Neural progenitor cell (in vitro differentiated cells): ENCODE measurements at regions not wholly inside any gene's neighbourhood (a gene's known extent, or its start where the extent isn't known, plus 50 kb on each side); places are given as distances from the start of the nearest gene placed in this dataset.

Experiments
- CTCF ChIP-seq: fragments of 200-600 bp; sonication (generic); IDR thresholded peaks from 2 replicates; pipeline ENCODE4 v1.5.1; 2017; ENCODE audit warnings: antibody characterized with exemption, mild to moderate bottlenecking
- EZH2 ChIP-seq: fragments of 200-600 bp; sonication (generic); IDR thresholded peaks from 2 replicates; pipeline ENCODE4 v1.6.1; 2017; ENCODE audit warnings: antibody characterized with exemption, mild to moderate bottlenecking, moderate library complexity

DNA sequence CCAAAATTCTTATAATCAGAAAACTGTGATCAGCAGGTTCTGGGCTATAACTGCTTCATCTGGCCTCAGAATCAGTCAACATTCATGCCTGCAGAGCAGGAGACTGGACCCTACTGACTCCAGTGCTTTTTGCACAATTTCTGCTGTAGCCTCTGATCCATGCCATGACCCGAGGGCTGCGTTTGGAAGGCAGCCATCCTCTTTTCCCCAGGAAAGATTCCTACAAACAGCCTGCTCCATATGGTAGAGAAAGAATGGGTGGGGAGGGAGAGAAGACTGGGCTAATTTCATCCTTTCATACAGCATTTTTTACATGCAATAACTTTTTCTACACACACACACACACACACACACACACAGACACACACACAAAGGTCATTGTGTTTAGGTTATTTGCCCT, 133.0 kb upstream of the MMADHC start:
- TF ChIP-seq CTCF (no peak), EZH2 (no peak)
